Right lobe of liver (tissue), 4 donors: ENCODE measurements at regions not wholly inside any gene's neighbourhood (a gene's known extent, or its start where the extent isn't known, plus 50 kb on each side); places are given as distances from the start of the nearest gene placed in this dataset.

Source experiments
- CTCF ChIP-seq, 4 donors: fragments of 200-600 bp in 3 of 4; fragments of 450-650 bp in 1 of 4; IDR thresholded peaks; one replicate each; pipeline versions ENCODE4 v1.5.1 to v1.8.0; 2016 to 2022; ENCODE audit warnings: antibody characterized with exemption in 4 of 4, mild to moderate bottlenecking in 2 of 4
- POLR2A ChIP-seq: fragments of 450-650 bp; IDR thresholded peaks from one replicate; pipeline ENCODE4 v1.6.1; 2017; ENCODE audit warnings: antibody characterized with exemption, mild to moderate bottlenecking
- donor health status: DM: no; HTN: no; CAD: no.
- donor health status: DM: no; HTN: no; CAD: no.
- donor health status: DM: no; HTN: yes; CAD: no.

DNA sequence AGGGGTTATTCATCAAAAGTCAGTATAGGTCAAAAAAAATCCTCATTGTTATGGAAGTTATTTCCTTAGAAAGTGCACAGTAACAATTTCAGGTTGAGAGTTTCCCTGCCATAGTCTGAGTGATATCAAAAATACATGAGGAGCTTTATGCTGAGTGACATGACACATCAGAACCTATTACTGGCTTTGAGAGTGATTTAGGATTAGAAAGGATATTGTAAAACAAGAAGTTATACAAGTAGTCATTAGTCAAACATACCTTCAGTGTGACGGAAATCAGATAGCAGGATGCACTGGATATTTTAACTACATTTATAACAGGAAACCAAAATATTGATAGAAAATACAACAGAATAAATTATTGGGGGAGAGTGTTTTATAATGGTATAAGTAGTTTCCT lies 471.1 kb downstream of the VGLL3 start:
- TF ChIP-seq CTCF (IDR thresholded peaks at IDR 0.05) (no peak), POLR2A (no peak)
